ENCODE measurements at regions not wholly inside any gene's neighbourhood (a gene's known extent, or its start where the extent isn't known, plus 50 kb on each side); places are given as distances from the start of the nearest gene placed in this dataset.

DNA sequence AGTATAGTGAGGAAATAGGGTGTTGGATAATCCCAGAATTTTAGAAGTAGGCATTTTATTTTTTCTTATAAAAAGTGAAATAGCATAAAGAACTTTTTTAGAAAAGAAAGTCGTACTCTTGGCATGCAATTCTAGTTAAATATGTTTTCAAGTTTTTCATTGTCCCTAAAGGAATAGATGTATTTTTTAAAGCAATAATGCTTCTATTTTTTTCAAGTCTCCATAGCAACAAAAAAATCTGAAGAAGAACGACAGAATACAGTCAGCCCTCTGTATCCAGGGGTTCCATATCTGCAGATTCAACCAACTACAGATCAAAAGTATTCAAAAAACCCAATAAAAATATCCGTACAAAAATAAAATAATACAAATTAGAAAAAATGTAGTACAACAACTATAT is 538.2 kb downstream of the GLUD2 start:
- H4K20me1 ChIP-seq (ENCODE audit: insufficient read depth, low read length), result no peaks in the 10 kb centered on the region
- no peak overlapping the region for H3K4me3 ChIP-seq (ENCODE audit: low read depth in 1 of 2, low read length in 2 of 2)
- H3K27me3 ChIP-seq (ENCODE audit: insufficient read depth, low read length, poor library complexity), result no peaks in the 10 kb centered on the region
- no peaks in the 10 kb centered on the region for H3K4me1 ChIP-seq (ENCODE audit: insufficient read depth, low read length)
- no peak overlapping the region for H3K9ac ChIP-seq (ENCODE audit: low read depth, low read length)
- ATAC-seq (ENCODE audit: insufficient read depth, low read depth), result no peak
- H3K9me3 ChIP-seq (ENCODE audit: insufficient read depth, low read length, severe bottlenecking), result no peaks in the 10 kb centered on the region
- no peaks in the 10 kb centered on the region for H3K36me3 ChIP-seq (ENCODE audit: insufficient read depth, low read length)
- H3K27ac ChIP-seq (ENCODE audit: low read length), result no peak overlapping the region
- no peaks in the 10 kb centered on the region for H3K79me2 ChIP-seq (ENCODE audit: insufficient read depth, low read length)
- H2AFZ ChIP-seq (ENCODE audit: low read depth, low read length), result no peak overlapping the region
- no peak for DNase-seq
- TF ChIP-seq EZH2 (IDR thresholded peaks at IDR 0.05; ENCODE audit: borderline replicate concordance, low read depth, low read length, severe bottlenecking), result no peak
- TF ChIP-seq, protein P1, sequence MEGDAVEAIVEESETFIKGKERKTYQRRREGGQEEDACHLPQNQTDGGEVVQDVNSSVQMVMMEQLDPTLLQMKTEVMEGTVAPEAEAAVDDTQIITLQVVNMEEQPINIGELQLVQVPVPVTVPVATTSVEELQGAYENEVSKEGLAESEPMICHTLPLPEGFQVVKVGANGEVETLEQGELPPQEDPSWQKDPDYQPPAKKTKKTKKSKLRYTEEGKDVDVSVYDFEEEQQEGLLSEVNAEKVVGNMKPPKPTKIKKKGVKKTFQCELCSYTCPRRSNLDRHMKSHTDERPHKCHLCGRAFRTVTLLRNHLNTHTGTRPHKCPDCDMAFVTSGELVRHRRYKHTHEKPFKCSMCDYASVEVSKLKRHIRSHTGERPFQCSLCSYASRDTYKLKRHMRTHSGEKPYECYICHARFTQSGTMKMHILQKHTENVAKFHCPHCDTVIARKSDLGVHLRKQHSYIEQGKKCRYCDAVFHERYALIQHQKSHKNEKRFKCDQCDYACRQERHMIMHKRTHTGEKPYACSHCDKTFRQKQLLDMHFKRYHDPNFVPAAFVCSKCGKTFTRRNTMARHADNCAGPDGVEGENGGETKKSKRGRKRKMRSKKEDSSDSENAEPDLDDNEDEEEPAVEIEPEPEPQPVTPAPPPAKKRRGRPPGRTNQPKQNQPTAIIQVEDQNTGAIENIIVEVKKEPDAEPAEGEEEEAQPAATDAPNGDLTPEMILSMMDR (IDR thresholded peaks at IDR 0.05; ENCODE audit: borderline replicate concordance, extremely low read depth, low read length, poor library complexity, severe bottlenecking), result no peak
- no peak overlapping the region for H3K4me2 ChIP-seq (ENCODE audit: insufficient read depth, low read length)

DNA sequence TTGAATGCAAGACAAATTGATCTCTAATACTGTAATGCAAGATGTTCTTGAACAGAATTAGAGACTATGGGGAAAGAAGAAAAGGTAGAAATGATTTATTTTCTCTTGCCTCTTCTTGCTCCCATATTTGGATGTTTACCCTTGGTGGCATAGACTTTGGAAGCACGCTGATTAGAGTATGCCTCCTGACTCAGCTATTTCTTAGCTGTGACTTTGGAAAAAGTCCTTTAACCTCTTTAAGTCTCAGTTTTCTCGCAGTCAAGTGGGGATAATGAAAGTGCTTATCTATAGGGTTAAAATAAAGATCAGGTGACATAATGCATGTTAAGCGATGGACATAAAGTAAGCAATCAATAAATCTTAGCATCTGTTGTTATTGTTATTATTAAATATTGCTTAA is 545.5 kb downstream of the GLUD2 start:
- H3K27ac ChIP-seq (ENCODE audit: low read length), result no peak overlapping the region
- no peaks in the 10 kb centered on the region for H4K20me1 ChIP-seq (ENCODE audit: insufficient read depth, low read length)
- no peaks in the 10 kb centered on the region for H3K4me1 ChIP-seq (ENCODE audit: insufficient read depth, low read length)
- H3K4me2 ChIP-seq (ENCODE audit: insufficient read depth, low read length), result no peak overlapping the region
- H3K9me3 ChIP-seq (ENCODE audit: insufficient read depth, low read length, severe bottlenecking), result no peaks in the 10 kb centered on the region
- no peak overlapping the region for H3K9ac ChIP-seq (ENCODE audit: low read depth, low read length)
- H3K79me2 ChIP-seq (ENCODE audit: insufficient read depth, low read length), result no peaks in the 10 kb centered on the region
- H3K4me3 ChIP-seq (ENCODE audit: low read depth in 1 of 2, low read length in 2 of 2), result no peak overlapping the region
- no peak for TF ChIP-seq EZH2 (IDR thresholded peaks at IDR 0.05; ENCODE audit: borderline replicate concordance, low read depth, low read length, severe bottlenecking)
- TF ChIP-seq, protein P1 (IDR thresholded peaks at IDR 0.05; ENCODE audit: borderline replicate concordance, extremely low read depth, low read length, poor library complexity, severe bottlenecking), result no peak
- H3K36me3 ChIP-seq (ENCODE audit: insufficient read depth, low read length), result no peaks in the 10 kb centered on the region
- no peaks in the 10 kb centered on the region for H3K27me3 ChIP-seq (ENCODE audit: insufficient read depth, low read length, poor library complexity)
- H2AFZ ChIP-seq (ENCODE audit: low read depth, low read length), result no peak overlapping the region
- ATAC-seq (ENCODE audit: insufficient read depth, low read depth) (no peak), DNase-seq (no peak)

DNA sequence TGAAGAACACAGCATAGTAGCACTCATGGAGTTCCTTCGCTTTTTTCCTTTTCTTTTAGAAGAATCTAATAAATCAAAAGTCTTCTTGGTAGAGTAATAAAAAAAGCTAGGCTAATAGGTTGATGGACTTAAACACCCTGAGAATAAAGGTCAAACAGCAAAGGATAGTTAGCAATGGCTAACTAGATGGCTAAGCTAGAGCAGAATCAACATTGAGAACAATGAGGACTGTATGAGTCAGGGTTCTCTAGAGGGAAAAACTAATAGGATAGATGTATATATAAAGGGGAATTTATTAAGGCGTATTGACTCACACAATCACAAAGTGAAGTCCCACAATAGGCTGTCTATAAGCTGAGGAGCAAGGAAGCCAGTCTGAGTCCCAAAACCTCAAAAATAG is 550.9 kb downstream of the GLUD2 start:
- Histone ChIP-seq H2AFZ (ENCODE audit: low read depth, low read length) (no peak overlapping the region), H3K79me2 (ENCODE audit: insufficient read depth, low read length) (no peaks in the 10 kb centered on the region), H3K9me3 (ENCODE audit: insufficient read depth, low read length, severe bottlenecking) (no peaks in the 10 kb centered on the region), H3K9ac (ENCODE audit: low read depth, low read length) (no peak overlapping the region), H3K4me2 (ENCODE audit: insufficient read depth, low read length) (no peak overlapping the region), H3K27me3 (ENCODE audit: insufficient read depth, low read length, poor library complexity) (no peaks in the 10 kb centered on the region), H4K20me1 (ENCODE audit: insufficient read depth, low read length) (no peaks in the 10 kb centered on the region), H3K4me1 (ENCODE audit: insufficient read depth, low read length) (no peaks in the 10 kb centered on the region), H3K36me3 (ENCODE audit: insufficient read depth, low read length) (no peaks in the 10 kb centered on the region), H3K4me3 (ENCODE audit: low read depth in 1 of 2, low read length in 2 of 2) (no peak overlapping the region), H3K27ac (ENCODE audit: low read length) (no peak overlapping the region)
- DNase-seq (no peak), ATAC-seq (ENCODE audit: insufficient read depth, low read depth) (no peak)
- TF ChIP-seq, protein P1 (IDR thresholded peaks at IDR 0.05; ENCODE audit: borderline replicate concordance, extremely low read depth, low read length, poor library complexity, severe bottlenecking), result no peak
- TF ChIP-seq EZH2 (IDR thresholded peaks at IDR 0.05; ENCODE audit: borderline replicate concordance, low read depth, low read length, severe bottlenecking), result no peak

DNA sequence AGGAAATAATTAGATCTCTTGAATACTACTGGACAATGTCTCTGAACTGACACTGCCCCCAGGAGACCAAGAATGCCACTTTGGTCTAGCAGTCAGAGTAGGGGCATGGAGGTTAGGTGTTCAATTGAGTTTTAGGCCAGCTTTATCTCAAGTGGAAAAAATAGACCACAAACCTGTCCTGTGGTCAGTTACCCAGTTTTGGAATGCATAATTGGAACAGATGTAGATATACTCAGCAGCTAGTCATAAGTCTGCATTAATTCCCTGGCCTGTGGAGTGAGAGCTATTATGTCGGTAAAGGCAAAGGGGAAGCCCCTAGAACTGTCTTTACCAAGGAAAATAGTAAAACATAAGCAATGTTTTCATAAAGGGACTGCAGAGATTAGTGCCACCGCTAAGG is 587.7 kb downstream of the GLUD2 start:
- no peak overlapping the region for H3K4me3 ChIP-seq (ENCODE audit: low read depth in 1 of 2, low read length in 2 of 2)
- H3K9ac ChIP-seq (ENCODE audit: low read depth, low read length), result no peak overlapping the region
- H3K9me3 ChIP-seq (ENCODE audit: insufficient read depth, low read length, severe bottlenecking), result no peaks in the 10 kb centered on the region
- no peaks in the 10 kb centered on the region for H3K79me2 ChIP-seq (ENCODE audit: insufficient read depth, low read length)
- no peak overlapping the region for H2AFZ ChIP-seq (ENCODE audit: low read depth, low read length)
- H3K36me3 ChIP-seq (ENCODE audit: insufficient read depth, low read length), result no peaks in the 10 kb centered on the region
- TF ChIP-seq, protein P1 (IDR thresholded peaks at IDR 0.05; ENCODE audit: borderline replicate concordance, extremely low read depth, low read length, poor library complexity, severe bottlenecking), result no peak
- no peak for TF ChIP-seq EZH2 (IDR thresholded peaks at IDR 0.05; ENCODE audit: borderline replicate concordance, low read depth, low read length, severe bottlenecking)
- H3K4me1 ChIP-seq (ENCODE audit: insufficient read depth, low read length), result no peaks in the 10 kb centered on the region
- no peak overlapping the region for H3K27ac ChIP-seq (ENCODE audit: low read length)
- ATAC-seq (ENCODE audit: insufficient read depth, low read depth), result no peak
- H4K20me1 ChIP-seq (ENCODE audit: insufficient read depth, low read length), result no peaks in the 10 kb centered on the region
- H3K27me3 ChIP-seq (ENCODE audit: insufficient read depth, low read length, poor library complexity), result no peaks in the 10 kb centered on the region
- no peak for DNase-seq
- no peak overlapping the region for H3K4me2 ChIP-seq (ENCODE audit: insufficient read depth, low read length)

Measured in DND-41 (cell line).